NCI-H2227 (cell line): ENCODE measurements at regions not wholly inside any gene's neighbourhood (a gene's known extent, or its start where the extent isn't known, plus 50 kb on each side); places are given as distances from the start of the nearest gene placed in this dataset.

ENCODE experiments used
- DNase-seq: peaks from one replicate; lab custom pipeline; 2025; ENCODE audit not compliant: unreplicated experiment; lab: John Stamatoyannopoulos, UW

DNA sequence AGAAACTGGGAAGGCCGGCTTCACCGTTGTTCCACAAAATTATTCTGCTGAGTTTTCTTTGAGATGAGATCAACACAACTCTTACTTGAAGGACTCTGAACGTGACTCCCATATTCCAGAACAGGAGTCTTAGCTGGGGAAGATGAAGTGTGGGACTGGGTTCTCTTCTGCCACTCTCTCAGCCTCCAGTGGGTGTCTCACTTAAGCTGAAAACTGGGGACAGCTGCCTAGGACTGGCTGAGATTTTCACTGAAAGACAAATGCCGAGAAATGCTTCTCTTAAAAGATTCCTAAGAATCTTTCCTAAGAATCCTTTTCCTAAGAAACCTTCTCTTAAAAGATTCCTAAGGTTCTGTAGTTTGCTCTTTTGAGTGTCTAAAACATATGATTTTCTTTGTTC lies 156.6 kb upstream of the LHCGR start:
- DNase-seq: peak; percentile 33

DNA sequence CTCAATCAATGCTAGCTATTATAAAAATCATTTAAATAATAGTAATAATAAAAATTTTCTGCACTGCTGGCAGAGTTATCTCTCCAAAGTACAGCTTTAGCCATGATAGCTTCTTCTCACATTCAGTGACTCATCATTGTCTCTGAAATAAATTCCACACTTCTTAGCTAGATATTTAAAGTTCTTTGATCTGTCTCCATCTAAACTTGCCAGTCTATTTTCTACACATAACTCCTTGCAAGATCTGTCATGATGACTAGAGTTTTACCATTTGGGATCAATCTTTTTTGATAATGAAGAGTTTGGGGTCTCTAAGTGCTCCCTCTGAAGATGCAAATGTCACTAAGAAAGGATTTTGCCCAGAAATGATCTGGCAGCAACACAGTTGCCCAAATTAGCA lies 155.4 kb upstream of the LHCGR start:
- DNase-seq: no peak

DNA sequence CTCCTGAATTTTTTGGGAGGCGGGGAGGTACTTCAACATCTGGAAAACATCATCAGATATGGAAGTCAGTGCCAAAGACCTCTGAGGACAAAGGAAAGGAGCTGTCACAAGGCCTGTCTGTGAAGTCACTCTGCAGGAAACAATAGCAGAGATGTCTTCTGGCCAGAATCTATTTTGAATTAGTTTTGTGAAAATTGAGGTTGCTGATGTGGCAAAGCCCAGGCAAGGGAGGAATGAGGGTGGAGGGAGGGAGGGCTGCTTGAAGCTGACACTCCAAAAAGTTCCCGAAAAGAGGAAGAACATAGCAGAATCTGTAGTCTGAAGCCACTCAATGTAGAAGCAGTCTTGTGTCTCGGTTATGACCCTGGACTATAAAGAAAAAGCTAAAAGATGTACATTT lies 151.1 kb upstream of the LHCGR start:
- no peak for DNase-seq

DNA sequence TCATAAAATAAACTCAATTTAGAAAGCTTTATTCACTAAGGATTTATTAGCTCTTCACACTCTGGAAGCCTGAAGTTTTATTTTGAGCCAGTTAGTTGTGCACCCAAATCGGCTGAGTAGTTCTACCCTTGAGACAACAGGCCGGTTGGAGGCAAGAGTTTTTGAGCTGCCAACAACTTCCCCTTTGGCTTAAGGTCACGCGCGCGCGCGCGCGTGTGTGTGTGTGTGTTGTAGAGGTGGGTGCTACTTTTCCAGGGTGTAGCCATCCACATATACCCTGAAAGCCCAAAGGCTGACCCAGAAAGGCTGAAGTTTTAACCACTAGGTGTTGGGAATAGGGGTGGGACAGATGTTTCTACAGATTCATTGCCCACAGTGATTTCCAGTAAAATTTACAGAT lies 150.2 kb upstream of the LHCGR start:
- DNase-seq: no peak

DNA sequence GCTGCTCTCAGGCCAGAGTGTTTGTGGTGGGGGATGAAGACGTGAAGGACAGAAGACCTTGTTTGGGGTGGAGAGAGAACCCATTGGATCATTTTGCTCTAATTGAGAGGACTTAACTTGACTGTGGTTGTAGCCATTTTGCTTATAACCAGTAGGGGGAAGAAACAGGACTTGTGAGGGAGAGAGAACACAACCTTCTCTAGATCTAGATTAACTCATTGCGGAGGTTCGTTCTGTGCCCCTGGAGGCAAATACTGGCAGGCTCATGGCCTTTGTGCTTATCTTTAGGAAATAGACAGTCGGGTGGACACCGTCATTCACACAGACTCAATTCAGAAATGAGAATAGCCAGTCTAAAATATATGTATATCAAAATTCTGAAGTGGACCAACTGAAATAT lies 147.0 kb upstream of the LHCGR start:
- DNase-seq: no peak

DNA sequence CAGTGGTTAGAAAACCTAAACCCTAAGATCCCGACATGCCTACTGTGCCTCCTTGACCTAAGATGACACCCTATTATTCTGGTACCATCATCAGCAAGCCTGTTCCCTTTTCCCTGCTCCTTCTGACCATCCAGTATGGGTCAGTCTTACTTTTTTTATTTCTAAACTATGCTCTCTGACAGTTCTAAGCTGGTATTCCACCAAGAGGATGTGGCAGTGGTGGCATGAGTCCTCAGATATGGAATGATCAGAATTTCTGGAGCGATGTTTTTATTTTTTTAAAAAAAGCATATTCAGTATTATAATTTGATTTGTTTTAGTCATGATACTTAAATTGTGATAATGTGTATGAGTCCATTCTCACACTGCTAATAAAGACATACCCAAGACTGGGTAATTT lies 145.9 kb upstream of the LHCGR start:
- no peak for DNase-seq

DNA sequence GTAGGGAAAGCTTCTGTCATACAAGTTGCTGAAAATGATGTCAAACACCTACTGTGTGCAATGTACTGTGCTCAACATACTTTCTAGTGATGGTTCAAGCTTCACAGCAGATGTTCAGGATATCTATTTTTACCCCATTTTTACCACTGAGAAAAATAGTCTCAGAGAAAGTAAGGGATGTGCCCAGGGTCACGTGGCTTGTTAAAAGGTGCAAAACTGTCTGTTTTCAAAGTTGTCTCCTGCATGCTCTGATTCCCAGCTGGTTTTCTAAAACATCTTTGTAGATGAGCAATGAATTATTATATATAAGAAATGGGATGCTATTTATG lies 145.5 kb upstream of the LHCGR start:
- no peak for DNase-seq

DNA sequence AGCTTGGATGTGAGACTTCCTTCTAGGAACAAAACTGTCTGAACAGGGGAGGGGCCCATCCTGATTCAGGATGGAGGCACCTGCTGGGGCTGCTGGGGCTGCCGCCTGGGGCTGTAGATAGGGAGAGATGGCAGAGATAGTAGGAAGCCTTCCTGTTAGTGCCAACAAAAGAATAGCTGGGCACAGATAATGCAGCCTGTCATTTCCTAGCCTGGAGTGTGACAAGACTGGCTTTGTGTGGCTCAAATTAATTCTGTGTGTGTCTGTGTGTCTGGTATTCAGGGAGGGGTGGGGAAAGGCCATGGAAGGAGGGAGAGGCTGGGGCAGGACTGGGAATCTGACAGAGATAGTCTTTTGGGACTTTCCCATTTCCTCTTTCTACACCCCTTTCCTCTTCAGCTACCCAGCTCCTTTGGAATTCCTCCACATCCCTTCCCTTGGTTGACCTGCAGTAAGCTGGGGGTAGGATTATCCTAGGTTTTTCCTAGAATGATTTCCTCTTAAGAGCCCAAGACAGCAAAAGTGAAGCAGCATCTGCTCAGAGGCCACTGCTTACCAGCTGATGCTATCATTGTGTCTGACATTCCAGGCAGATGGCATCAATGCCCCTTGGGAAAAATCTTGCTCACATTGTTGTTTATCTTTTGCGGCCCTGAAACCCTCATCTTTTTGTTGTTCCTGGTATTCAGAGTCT lies 144.9 kb upstream of the LHCGR start:
- no peak for DNase-seq

DNA sequence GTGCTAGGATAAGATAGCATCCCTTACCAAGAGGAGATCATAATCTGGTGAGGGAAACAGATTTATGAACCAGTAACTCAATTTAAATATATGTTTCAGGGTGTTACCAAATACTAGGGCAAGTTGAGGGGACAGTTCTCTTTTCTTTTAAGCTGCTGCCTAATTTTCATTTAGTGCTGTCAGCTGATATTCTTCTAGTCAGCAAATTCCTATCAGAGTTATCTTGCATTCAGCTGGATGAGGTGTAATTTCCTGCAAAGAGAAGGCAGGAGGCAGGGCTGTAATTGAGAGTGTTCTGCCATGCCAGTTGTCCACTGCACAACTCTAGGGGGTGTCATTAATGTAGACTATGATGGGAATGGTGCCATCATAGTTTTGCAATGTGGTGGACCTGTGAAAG lies 141.3 kb upstream of the LHCGR start:
- no peak for DNase-seq

DNA sequence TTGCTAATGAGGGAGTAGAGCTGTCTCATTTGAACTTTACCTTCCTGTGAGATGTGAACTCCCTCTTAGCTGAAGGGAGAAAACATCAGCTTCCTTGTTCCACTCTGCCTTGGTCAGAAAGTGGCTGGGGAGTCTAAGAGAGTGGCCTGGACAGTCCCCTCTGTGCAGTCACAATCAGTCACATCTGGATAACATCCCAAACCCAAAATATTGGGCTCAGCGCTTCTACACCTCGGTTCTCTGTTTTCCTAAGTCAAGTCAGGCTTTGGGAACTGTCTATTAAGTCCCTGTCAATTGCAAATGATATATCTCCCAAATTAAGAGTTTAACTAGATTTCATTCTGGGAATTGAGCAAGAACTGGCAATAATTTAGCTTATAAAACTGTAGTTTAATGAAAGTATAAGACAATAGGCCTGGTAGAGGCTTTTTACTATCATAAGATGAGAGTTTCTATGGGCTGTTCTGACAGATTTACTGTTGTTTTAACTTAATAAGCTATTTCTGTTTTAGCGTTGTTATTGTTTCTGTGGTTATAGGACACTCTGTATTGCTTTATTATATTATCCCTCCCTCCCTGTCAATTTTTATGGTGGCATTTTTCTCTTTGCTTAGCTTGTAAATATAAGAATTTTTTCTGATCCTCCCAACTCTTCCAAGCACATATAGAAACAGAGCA lies 135.1 kb upstream of the LHCGR start:
- DNase-seq: no peak

DNA sequence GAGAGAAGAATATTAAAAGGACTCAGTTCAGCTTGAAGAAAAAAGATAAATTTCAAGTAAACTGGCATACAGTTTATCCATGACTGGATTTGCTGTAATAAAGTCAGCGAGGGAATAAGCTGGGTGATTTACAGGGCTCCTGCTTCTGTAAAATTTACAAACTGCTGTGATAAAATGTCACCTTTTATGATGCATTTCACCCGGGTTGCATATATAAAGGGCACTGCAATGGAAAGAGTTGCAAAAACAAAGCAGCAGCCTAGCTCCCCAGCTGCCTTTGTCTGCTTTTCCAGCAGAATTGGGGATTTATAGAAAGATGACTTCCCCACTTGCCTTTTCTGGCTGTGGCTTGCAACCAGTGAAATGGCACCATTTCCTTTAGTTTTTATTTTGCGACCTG lies 132.5 kb upstream of the LHCGR start:
- DNase-seq: no peak

DNA sequence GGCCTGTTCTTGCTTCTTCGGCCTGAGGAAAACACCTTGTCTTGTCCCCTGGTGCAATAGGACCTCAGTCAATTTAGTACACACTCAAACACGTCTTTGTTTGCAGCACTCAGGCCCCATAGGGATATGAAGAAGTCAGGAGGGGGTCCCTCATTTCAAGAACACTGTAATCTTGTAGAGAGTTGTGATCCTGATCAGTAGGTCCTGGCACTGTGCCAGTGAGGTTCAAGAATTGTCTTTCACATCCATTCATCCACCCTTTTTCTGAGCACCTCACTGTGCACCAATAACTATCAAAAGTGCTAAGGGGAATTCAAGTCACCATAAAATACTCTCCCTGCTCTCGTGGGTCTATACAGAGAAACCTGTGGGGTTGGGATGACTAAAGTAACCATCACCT lies 131.4 kb upstream of the LHCGR start:
- peak; percentile 45 for DNase-seq

DNA sequence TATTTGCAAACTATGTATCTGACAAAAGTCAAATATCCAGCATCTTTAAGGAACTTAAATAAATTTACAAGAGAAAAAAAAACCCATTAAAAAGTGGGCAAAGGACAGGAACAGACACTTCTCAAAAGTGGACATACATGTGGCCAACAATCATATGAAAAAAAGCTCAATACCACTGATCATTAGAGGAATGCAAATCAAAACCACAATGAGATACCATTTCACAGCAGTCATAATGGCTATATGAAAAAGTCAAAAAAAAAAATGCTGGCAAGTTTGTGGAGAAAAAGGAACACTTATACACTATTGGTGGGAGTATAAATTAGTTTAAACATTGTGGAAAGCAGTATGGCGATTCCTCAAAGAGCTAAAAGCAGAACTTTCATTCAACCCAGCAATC lies 130.3 kb upstream of the LHCGR start:
- DNase-seq: no peak

DNA sequence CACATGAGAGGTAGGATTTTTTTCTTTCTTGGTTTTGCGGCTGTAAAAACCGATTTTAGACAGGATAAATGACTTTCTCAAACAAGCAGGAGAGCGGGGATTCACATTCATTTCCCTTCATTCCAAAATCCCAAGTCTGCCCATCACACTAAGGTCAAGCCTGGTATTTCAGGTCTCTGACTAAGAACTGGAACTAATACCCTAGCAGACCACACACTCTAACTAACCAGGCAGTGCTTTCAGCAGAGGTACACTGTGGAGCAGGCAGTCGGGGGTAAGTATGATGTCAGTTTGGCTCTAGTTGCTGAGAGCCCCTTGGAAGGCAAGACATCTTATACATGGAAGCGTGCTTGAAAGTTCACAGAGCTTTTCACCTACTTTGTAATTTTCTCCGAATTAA lies 128.1 kb upstream of the LHCGR start:
- no peak for DNase-seq

DNA sequence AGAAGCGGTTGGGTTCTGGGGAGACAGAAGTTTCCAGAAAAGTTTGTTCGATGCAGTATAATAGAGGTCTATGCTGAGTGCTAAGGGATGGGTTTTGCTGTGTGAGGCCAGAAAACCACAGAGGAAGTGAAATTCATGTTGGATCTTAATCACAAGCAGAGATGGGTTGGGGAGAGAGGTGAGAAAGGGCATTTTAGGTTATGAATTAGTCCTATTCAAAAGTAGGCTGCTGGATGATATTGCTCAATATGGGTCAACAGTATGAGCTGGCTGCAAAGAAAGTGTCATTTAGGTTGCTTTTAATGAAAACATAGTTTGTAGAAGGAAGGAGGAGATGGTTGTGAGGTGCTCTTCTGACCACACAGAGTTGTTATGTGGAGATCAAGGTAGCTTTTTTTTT lies 118.8 kb upstream of the LHCGR start:
- DNase-seq: no peak

DNA sequence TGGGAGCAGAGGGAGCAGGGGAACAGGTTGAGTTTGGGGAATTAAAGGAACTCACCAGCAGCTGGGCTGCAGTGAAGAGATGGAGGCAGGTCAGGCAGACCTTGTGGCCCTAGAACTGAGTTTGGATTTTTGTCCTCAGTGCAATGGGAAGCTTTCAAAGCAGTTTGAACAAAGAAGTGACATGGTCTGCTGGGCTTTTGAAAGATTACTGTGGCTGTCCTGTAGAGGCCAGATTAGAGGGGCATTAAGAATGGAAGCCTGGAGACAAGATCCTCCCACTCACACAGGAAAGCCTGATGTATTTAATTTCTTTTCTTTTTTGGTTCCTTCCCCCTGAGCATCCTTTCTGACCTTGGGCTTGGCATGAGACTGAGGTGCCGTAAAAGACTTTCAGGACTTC lies 118.1 kb upstream of the LHCGR start:
- no peak for DNase-seq

DNA sequence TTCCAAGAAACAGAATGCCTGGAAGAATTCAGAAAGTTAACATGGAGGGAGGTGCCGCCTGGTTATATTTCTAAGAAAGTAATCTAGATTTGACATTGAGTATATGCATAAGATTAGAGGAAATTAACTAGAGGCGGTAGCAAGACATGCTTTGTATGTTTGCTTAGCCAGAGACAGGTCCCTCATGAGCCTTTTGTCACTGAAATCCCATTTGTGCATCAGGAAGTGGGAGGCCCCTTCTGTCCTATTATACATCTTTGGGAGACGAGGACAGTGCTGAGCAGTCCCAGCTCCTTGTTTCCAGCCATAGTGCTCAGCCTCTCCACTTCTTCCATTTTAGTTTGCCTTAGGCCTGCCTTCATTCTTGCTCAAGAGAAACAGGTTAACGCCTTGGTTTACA lies 115.4 kb upstream of the LHCGR start:
- no peak for DNase-seq

DNA sequence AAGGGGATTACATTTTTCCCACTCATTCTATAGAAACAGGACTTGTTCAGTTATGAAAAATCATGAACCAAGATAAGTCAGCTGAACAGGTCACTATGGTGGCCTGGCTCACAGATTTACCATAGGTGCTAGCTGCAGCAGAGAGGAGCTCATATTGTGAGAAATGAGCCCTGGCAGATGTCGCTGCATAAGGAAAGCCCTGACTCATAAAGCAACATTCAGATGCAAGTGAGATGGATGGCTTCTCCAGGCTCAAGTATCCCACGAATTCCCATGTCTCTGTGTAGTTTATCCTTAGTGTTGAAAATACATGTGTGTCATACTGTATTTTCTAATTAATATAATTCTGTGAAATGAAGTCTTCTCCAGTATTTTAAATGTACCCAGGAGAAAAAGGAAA lies 115.0 kb upstream of the LHCGR start:
- DNase-seq: no peak

DNA sequence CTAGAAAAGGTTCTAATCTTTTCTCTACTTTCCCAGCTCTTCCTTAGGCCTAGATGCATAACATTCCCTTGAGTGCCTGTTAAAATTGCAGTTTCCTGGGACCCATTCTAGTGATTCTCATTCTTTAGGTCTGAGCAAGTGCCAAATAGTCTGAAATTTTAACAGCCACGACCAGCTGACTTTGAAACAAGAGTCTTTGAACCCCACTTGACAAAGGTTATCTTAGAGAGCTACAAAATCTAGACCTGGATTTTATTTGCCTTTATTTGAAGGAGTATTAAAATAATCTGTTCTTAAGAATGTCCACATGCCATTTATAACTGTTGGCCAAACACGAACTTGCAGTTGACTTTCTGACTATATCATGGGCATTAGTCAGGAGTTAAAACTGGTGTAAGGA lies 110.2 kb upstream of the LHCGR start:
- DNase-seq: no peak

DNA sequence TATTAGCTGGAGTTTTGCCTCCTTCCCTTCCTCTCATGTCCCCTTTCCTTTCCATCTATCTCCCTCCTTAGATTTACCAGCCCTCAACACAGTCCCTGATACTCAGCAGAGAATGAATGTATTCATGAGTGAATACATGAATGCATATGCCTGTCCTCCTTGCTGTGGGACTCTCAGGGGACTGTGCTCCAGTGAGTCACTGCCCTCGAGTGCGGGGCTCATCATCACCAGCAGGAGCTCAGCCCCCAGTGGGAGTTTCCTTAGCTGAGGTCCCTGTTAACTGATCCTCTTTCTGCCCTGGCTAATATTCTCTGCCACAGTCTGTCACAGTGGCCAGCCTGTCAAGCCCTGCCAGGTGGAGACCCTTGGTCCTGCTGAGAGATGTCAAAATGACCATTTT lies 104.9 kb upstream of the LHCGR start:
- no peak for DNase-seq

DNA sequence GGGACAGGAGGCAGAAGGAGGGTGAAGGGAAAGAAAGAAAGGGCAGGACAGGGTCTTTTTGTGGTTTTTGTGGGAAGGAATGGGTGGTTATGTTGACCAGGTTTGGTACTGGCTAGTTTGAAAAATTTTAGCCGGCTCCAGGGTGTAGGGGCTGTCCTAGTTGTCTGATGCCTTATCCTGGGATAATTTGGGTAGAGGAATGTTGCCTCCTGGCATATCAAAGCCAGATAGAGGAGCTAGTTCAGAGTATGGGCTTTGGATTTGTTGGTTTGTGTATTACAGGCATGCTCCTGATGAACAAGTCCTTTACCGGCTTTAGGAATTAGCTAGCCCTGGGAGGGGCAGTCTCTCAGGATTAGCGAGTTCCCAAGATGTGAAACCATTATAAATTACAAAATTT lies 101.1 kb upstream of the LHCGR start:
- DNase-seq: no peak

DNA sequence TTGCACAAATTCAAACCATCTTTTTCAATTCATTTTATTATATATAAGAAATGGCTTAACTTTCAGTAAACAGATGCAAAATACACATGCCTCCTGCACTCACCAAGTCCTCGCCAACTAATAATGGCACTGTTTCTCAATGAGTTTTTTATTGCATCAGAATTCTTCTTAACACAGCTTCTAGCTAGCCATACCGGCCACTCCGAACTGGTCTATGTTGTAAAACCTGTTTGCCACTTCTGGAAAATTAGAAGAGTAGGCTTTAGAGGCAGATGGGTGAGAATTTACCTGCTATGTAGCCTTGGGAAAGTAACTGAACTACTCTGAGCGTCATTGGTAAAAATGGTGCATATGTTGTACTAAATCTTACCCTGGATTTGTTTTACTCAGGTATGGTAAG lies 100.6 kb upstream of the LHCGR start:
- no peak for DNase-seq

DNA sequence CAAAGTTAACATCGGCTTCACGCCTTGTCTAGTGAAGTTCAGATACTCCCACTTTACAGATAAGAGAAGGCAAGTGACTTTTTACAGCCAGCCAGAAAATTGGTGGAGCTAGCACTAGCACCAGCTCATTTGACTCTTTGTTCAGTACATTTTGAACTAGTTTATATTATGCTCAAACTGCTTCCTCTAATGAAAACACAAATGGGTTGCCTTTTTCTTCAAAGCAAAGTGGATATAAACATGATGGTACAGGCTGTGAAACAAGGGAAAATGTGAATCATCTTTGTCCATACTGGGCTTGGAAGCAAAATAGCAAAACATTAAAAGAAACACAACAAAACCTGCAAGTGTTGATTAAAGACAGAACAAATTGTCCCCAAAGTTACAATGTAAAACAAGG lies 99.6 kb upstream of the LHCGR start:
- DNase-seq: no peak
